Liver (tissue), 3 donors: ENCODE measurements at regions not wholly inside any gene's neighbourhood (a gene's known extent, or its start where the extent isn't known, plus 50 kb on each side); places are given as distances from the start of the nearest gene placed in this dataset.

Source experiments
- FOXA1 ChIP-seq: IDR thresholded peaks from 2 replicates; pipeline ENCODE4 v1.6.1; 2016; ENCODE audit warnings: antibody characterized with exemption
- GABPA ChIP-seq, 2 donors: IDR thresholded peaks in 1 of 2; conservative IDR thresholded peaks in 1 of 2; 2 replicates each; pipeline ENCODE4 v1.6.1; 2016; ENCODE audit warnings: antibody characterized with exemption in 2 of 2, mild to moderate bottlenecking in 1 of 2, moderate library complexity in 1 of 2
- HNF4G ChIP-seq: IDR thresholded peaks from 2 replicates; pipeline ENCODE4 v1.6.1; 2016; ENCODE audit warnings: antibody characterized with exemption
- MAX ChIP-seq: IDR thresholded peaks from 2 replicates; pipeline ENCODE4 v1.6.1; 2016; ENCODE audit warnings: antibody characterized with exemption
- NR2F2 ChIP-seq: IDR thresholded peaks from 2 replicates; pipeline ENCODE4 v1.6.1; 2016; ENCODE audit warnings: antibody characterized with exemption
- RAD21 ChIP-seq, 2 donors: IDR thresholded peaks; 2 replicates each; pipeline ENCODE4 v1.6.1; 2016; ENCODE audit warnings: antibody characterized with exemption in 2 of 2, mild to moderate bottlenecking in 2 of 2
- RXRA ChIP-seq, 2 donors: IDR thresholded peaks; 2 replicates each; pipeline ENCODE4 v1.6.1; 2017 to 2018; ENCODE audit warnings: antibody characterized with exemption in 2 of 2, mild to moderate bottlenecking in 1 of 2
- SP1 ChIP-seq: IDR thresholded peaks from 2 replicates; pipeline ENCODE4 v1.6.1; 2018; ENCODE audit warnings: antibody characterized with exemption, mild to moderate bottlenecking
- TAF1 ChIP-seq: conservative IDR thresholded peaks from 2 replicates; pipeline ENCODE4 v1.6.1; 2016; ENCODE audit warnings: antibody characterized with exemption, mild to moderate bottlenecking
- YY1 ChIP-seq: IDR thresholded peaks from 2 replicates; pipeline ENCODE4 v1.6.1; 2016; ENCODE audit warnings: antibody characterized with exemption, mild to moderate bottlenecking
- TF ChIP-seq, protein P1 (sequence below): fragments of 150-350 bp; IDR thresholded peaks from 2 replicates; pipeline ENCODE4 v1.5.1; 2017; ENCODE audit warnings: improper control_type of control experiment, low read depth, low read length; ENCODE audit not compliant: missing input control
- TF ChIP-seq, protein P2 (sequence below): IDR thresholded peaks from 2 replicates; pipeline ENCODE4 v1.6.1; 2016; ENCODE audit warnings: antibody characterized with exemption, mild to moderate bottlenecking
- donor health status: healthy.
- donor health status: healthy.

DNA sequence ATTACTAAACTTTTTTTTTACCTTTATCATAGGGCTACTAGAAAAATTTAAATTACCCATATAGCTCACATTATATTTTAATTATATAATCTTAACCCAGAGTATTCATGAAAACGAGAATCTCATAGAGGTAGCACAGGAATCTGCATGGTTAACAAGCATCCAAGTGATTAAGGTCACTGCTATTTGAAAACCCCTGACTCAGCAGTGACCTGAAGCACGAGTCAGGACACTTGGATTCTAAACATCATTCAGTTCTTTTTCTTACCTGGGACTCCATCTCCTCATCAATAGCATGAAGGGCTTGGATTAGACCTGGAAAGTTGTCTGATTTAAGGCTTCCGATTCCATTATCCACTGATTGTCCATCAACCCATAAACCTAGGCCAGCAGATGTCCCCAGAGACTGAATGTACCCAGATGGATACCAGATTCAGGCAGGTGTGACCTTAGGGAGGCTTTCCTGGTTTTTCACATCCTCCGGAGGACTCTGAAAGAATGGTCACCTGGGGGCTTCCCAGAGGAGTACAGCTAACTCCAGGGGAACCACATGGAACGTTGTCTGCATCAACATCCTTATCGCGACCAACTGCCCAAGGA is 174.3 kb downstream of the SETD4 start:
- no peak for TF ChIP-seq RXRA (IDR thresholded peaks at IDR 0.05)
- TF ChIP-seq, protein P1, sequence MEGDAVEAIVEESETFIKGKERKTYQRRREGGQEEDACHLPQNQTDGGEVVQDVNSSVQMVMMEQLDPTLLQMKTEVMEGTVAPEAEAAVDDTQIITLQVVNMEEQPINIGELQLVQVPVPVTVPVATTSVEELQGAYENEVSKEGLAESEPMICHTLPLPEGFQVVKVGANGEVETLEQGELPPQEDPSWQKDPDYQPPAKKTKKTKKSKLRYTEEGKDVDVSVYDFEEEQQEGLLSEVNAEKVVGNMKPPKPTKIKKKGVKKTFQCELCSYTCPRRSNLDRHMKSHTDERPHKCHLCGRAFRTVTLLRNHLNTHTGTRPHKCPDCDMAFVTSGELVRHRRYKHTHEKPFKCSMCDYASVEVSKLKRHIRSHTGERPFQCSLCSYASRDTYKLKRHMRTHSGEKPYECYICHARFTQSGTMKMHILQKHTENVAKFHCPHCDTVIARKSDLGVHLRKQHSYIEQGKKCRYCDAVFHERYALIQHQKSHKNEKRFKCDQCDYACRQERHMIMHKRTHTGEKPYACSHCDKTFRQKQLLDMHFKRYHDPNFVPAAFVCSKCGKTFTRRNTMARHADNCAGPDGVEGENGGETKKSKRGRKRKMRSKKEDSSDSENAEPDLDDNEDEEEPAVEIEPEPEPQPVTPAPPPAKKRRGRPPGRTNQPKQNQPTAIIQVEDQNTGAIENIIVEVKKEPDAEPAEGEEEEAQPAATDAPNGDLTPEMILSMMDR = no peak
- no peak for TF ChIP-seq HNF4G
- no peak for TF ChIP-seq RAD21 (IDR thresholded peaks at IDR 0.05)
- TF ChIP-seq NR2F2 = no peak
- TF ChIP-seq SP1 = no peak
- TF ChIP-seq MAX = no peak
- TF ChIP-seq, protein P2, sequence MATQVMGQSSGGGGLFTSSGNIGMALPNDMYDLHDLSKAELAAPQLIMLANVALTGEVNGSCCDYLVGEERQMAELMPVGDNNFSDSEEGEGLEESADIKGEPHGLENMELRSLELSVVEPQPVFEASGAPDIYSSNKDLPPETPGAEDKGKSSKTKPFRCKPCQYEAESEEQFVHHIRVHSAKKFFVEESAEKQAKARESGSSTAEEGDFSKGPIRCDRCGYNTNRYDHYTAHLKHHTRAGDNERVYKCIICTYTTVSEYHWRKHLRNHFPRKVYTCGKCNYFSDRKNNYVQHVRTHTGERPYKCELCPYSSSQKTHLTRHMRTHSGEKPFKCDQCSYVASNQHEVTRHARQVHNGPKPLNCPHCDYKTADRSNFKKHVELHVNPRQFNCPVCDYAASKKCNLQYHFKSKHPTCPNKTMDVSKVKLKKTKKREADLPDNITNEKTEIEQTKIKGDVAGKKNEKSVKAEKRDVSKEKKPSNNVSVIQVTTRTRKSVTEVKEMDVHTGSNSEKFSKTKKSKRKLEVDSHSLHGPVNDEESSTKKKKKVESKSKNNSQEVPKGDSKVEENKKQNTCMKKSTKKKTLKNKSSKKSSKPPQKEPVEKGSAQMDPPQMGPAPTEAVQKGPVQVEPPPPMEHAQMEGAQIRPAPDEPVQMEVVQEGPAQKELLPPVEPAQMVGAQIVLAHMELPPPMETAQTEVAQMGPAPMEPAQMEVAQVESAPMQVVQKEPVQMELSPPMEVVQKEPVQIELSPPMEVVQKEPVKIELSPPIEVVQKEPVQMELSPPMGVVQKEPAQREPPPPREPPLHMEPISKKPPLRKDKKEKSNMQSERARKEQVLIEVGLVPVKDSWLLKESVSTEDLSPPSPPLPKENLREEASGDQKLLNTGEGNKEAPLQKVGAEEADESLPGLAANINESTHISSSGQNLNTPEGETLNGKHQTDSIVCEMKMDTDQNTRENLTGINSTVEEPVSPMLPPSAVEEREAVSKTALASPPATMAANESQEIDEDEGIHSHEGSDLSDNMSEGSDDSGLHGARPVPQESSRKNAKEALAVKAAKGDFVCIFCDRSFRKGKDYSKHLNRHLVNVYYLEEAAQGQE = no peak
- no peak for TF ChIP-seq GABPA (IDR thresholded peaks at IDR 0.05 in 1 of 2, conservative IDR thresholded peaks at IDR 0.05 in 1 of 2)
- TF ChIP-seq FOXA1 = no peak
- no peak for TF ChIP-seq TAF1
- TF ChIP-seq YY1 = no peak
